Adrenal gland (tissue), 5 donors: ENCODE measurements at regions not wholly inside any gene's neighbourhood (a gene's known extent, or its start where the extent isn't known, plus 50 kb on each side); places are given as distances from the start of the nearest gene placed in this dataset.
"Not testable (repeated sequence)": the region's sequence is repeated elsewhere in the genome, so short reads cannot be mapped to it uniquely, and the experiment has no call there.

Experiments used
- POLR2A ChIP-seq, 2 donors: fragments of 450-650 bp; IDR thresholded peaks; one replicate each; pipeline ENCODE4 v1.6.1; 2017; ENCODE audit warnings: antibody characterized with exemption in 2 of 2, mild to moderate bottlenecking in 2 of 2, moderate library complexity in 1 of 2
- TF ChIP-seq, protein P1 (sequence below), 6 experiments: fragments of 450-650 bp in 4 of 6; fragments of 200-600 bp in 2 of 6; sonication (generic) in 1 of 6; IDR thresholded peaks; 1 replicate in 5 of 6; 2 replicates in 1 of 6; pipeline versions ENCODE4 v1.5.1 to v1.8.0; 2016 to 2021; ENCODE audit warnings: antibody characterized with exemption in 6 of 6, mild to moderate bottlenecking in 2 of 6, moderate library complexity in 1 of 6
- donor health status: DM: no; HTN: no; CAD: no.

DNA sequence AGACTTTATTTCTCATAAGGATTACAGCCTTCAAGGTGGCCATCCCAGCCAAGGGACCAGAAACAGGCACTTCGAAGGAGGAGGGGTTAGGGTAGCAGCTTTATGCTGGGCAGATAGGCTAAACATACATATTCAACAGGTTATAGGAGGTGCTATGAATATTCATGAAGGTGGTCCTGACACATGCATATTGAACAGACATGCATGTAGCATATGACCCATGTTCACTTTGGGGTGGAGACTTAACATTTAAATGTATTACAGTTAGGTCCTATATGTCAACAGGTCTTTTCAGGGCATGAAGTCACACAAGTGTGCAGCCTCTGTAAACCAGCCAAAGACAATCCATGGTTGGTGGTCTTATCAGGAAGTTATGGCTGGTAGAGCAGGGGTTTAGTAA lies 133.2 kb downstream of the KCNJ12 start:
- TF ChIP-seq POLR2A (IDR thresholded peaks at IDR 0.05): not testable (repeated sequence)
- TF ChIP-seq, protein P1, sequence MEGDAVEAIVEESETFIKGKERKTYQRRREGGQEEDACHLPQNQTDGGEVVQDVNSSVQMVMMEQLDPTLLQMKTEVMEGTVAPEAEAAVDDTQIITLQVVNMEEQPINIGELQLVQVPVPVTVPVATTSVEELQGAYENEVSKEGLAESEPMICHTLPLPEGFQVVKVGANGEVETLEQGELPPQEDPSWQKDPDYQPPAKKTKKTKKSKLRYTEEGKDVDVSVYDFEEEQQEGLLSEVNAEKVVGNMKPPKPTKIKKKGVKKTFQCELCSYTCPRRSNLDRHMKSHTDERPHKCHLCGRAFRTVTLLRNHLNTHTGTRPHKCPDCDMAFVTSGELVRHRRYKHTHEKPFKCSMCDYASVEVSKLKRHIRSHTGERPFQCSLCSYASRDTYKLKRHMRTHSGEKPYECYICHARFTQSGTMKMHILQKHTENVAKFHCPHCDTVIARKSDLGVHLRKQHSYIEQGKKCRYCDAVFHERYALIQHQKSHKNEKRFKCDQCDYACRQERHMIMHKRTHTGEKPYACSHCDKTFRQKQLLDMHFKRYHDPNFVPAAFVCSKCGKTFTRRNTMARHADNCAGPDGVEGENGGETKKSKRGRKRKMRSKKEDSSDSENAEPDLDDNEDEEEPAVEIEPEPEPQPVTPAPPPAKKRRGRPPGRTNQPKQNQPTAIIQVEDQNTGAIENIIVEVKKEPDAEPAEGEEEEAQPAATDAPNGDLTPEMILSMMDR (IDR thresholded peaks at IDR 0.05): not testable (repeated sequence)
